Panc1 (cell line): ENCODE measurements at regions not wholly inside any gene's neighbourhood (a gene's known extent, or its start where the extent isn't known, plus 50 kb on each side); places are given as distances from the start of the nearest gene placed in this dataset.

Experiments
- ATAC-seq: fragments of 200-7000 bp; cut with Tn5 transposase; 2 replicates; pipeline ENCODE4 v1.9.1; 2020; ENCODE audit warnings: mild to moderate bottlenecking, moderate library complexity
- BruUV-seq: library from RNA; stranded (reverse); fragments of 400-500 nt; replicated peaks from 2 replicates; lab custom pipeline; 2021; lab: Mats Ljungman, UMichigan
- CTCF ChIA-PET: fragments of 300-600 bp; sonication (Branson Sonifier 250); formaldehyde crosslinking; loops from one replicate; lab custom pipeline; 2022; ENCODE audit warnings: antibody characterized with exemption; lab: Charles Lee
- POLR2A ChIA-PET: fragments of 300-600 bp; sonication (Branson Sonifier 250); formaldehyde crosslinking; loops from one replicate; lab custom pipeline; 2022; ENCODE audit warnings: antibody characterized with exemption; lab: Charles Lee
- DNase-seq: peaks from one replicate; pipeline ENCODE4 v3.0.0-alpha.2; 2010; ENCODE audit warnings: low read depth, low spot score
- H3K27ac ChIP-seq: 2 replicates; pipeline ENCODE4 v1.5.1; 2011; ENCODE audit warnings: mild to moderate bottlenecking, low read length, inconsistent platforms
- H3K27me3 ChIP-seq: fragments of 200-500 bp; sonication (Bioruptor generic); 2 replicates; pipeline ENCODE4 v1.6.0; 2014; ENCODE audit warnings: low read length, inconsistent platforms; ENCODE audit not compliant: control insufficient read depth, insufficient read depth
- H3K36me3 ChIP-seq: fragments of 200-500 bp; sonication (Bioruptor generic); 2 replicates; pipeline ENCODE4 v1.5.1; 2014; ENCODE audit warnings: inconsistent platforms, mild to moderate bottlenecking, low read length, moderate library complexity; ENCODE audit not compliant: control insufficient read depth, insufficient read depth
- H3K4me1 ChIP-seq: 2 replicates; pipeline ENCODE4 v1.5.1; 2011; ENCODE audit warnings: inconsistent platforms, mild to moderate bottlenecking, low read length, moderate library complexity; ENCODE audit not compliant: control insufficient read depth, insufficient read depth
- H3K4me3 ChIP-seq, 2 experiments: 2 replicates each; pipeline ENCODE4 v1.5.1; 2011 to 2012; ENCODE audit warnings: low read depth in 2 of 2, low read length in 2 of 2, mild to moderate bottlenecking in 2 of 2, inconsistent platforms in 1 of 2, moderate library complexity in 1 of 2
- H3K9me3 ChIP-seq: fragments of 200-500 bp; sonication (Bioruptor generic); 2 replicates; pipeline ENCODE4 v1.5.1; 2014; ENCODE audit warnings: low read depth, mild to moderate bottlenecking, inconsistent platforms, low read length, moderate library complexity; ENCODE audit not compliant: control insufficient read depth, insufficient read depth
- CTCF ChIP-seq: fragments of 450-650 bp; IDR thresholded peaks from 2 replicates; pipeline ENCODE4 v1.5.1; 2017; ENCODE audit warnings: mild to moderate bottlenecking
- POLR2AphosphoS5 ChIP-seq: IDR thresholded peaks from 2 replicates; pipeline ENCODE4 v1.6.1; 2012; ENCODE audit warnings: mild to moderate bottlenecking, low read depth, low read length, moderate library complexity
- REST ChIP-seq, 2 experiments: IDR thresholded peaks; 2 replicates each; pipeline ENCODE4 v1.6.1; 2011 to 2012; ENCODE audit warnings: low read depth in 2 of 2, control low read depth in 1 of 2, low read length in 1 of 2, mild to moderate bottlenecking in 1 of 2, moderate library complexity in 1 of 2; ENCODE audit not compliant: insufficient read depth in 1 of 2
- SIN3A ChIP-seq: IDR thresholded peaks from 2 replicates; pipeline ENCODE4 v1.6.1; 2012; ENCODE audit warnings: low read depth, mild to moderate bottlenecking, low read length, moderate library complexity, borderline replicate concordance; ENCODE audit not compliant: insufficient read depth
- TCF7L2 ChIP-seq: IDR thresholded peaks from 2 replicates; pipeline ENCODE4 v1.6.1; 2011; ENCODE audit warnings: mild to moderate bottlenecking, low read depth, low read length, inconsistent platforms
- in situ Hi-C: cut with HindIII; loops from 2 replicates; pipeline ENCODE4 v1.10.0; 2016; ENCODE audit warnings: low sequenced_read_pairs, low pct_unique_long_range_greater_than_20kb
- intact Hi-C: fragments of 100-400 bp; cut with micrococcal nuclease; formaldehyde crosslinking; loops from one replicate; pipeline ENCODE4 v1.10.0; 2022; ENCODE audit not compliant: unreplicated experiment

- Histone ChIP-seq H3K9me3 (peaks cover 4% of the 10 kb centered on the region; the same call in 1 of the 2 replicates), H3K36me3 (no peaks in the 10 kb centered on the region), H3K4me3 (no peak overlapping the region), H3K27ac (no peak overlapping the region), H3K27me3 (no peaks in the 10 kb centered on the region), H3K4me1 (no peaks in the 10 kb centered on the region)
- in situ Hi-C loops (no loop called here), intact Hi-C loops (no loop called here)
- ChIA-PET POLR2A (no interaction called here), CTCF (no interaction called here)
- no TSS peak for BruUV-seq
- no peak for ATAC-seq
- TF ChIP-seq REST (IDR thresholded peaks at IDR 0.05; ENCODE audit: insufficient read depth in 1 of 2, low read depth in 2 of 2, low read length in 1 of 2) (no peak), TCF7L2 (no peak), SIN3A (no peak), POLR2AphosphoS5 (no peak), CTCF (no peak)
- DNase-seq: no peak
These were observed 274.1 kb downstream of the COG6 start for GRCh38 chr13:39929583-39929982.

GRCh38 chr13:39930060-39930459, 274.6 kb downstream of the COG6 start:
- no peak overlapping the region for H3K27ac ChIP-seq
- intact Hi-C loops (no loop called here), in situ Hi-C loops (no loop called here)
- H3K9me3 ChIP-seq: peaks cover 3% of the 10 kb centered on the region; the same call in 1 of the 2 replicates
- TF ChIP-seq CTCF: no peak
- no peak for TF ChIP-seq REST (IDR thresholded peaks at IDR 0.05; ENCODE audit: insufficient read depth in 1 of 2, low read depth in 2 of 2, low read length in 1 of 2)
- TF ChIP-seq POLR2AphosphoS5: no peak
- no peak for TF ChIP-seq SIN3A
- no peak for TF ChIP-seq TCF7L2
- no TSS peak for BruUV-seq
- H3K36me3 ChIP-seq: no peaks in the 10 kb centered on the region
- ChIA-PET CTCF (no interaction called here), POLR2A (no interaction called here)
- DNase-seq (no peak), ATAC-seq (no peak)
- no peak overlapping the region for H3K4me3 ChIP-seq
- no peaks in the 10 kb centered on the region for H3K27me3 ChIP-seq
- H3K4me1 ChIP-seq: no peaks in the 10 kb centered on the region
